H1 (cell line): ENCODE measurements at regions not wholly inside any gene's neighbourhood (a gene's known extent, or its start where the extent isn't known, plus 50 kb on each side); places are given as distances from the start of the nearest gene placed in this dataset.

Experiments
- ATF3 ChIP-seq: IDR thresholded peaks from 2 replicates; pipeline ENCODE4 v1.6.1; 2011; ENCODE audit warnings: low read depth, mild to moderate bottlenecking, low read length; ENCODE audit not compliant: insufficient read depth
- CEBPB ChIP-seq: IDR thresholded peaks from 2 replicates; pipeline ENCODE4 v1.6.1; 2012; ENCODE audit warnings: low read depth, low read length
- CTCF ChIP-seq, 3 experiments: IDR thresholded peaks; 1 replicate in 2 of 3; 2 replicates in 1 of 3; pipeline versions ENCODE4 v1.5.1 to v1.6.1; 2011; ENCODE audit warnings: low read length in 3 of 3, mild to moderate bottlenecking in 3 of 3, inconsistent platforms in 2 of 3, low read depth in 1 of 3, moderate library complexity in 1 of 3; ENCODE audit not compliant: insufficient read depth in 1 of 3; ENCODE audit errors: control extremely low read depth in 1 of 3
- EP300 ChIP-seq, 2 experiments: IDR thresholded peaks; 1 replicate in 1 of 2; 2 replicates in 1 of 2; pipeline ENCODE4 v1.6.1; 2011 to 2012; ENCODE audit warnings: low read depth in 2 of 2, low read length in 2 of 2, mild to moderate bottlenecking in 2 of 2, borderline replicate concordance in 1 of 2, inconsistent platforms in 1 of 2, moderate library complexity in 1 of 2
- EZH2 ChIP-seq: fragments of 200-600 bp; sonication (generic); IDR thresholded peaks from 2 replicates; pipeline ENCODE4 v1.7.1; 2012; ENCODE audit warnings: low read depth, mild to moderate bottlenecking, moderate library complexity, low read length, inconsistent platforms; ENCODE audit not compliant: severe bottlenecking
- GABPA ChIP-seq: IDR thresholded peaks from 2 replicates; pipeline ENCODE4 v1.6.1; 2011; ENCODE audit warnings: mild to moderate bottlenecking, low read length, moderate library complexity, borderline replicate concordance; ENCODE audit not compliant: insufficient read depth
- JUN ChIP-seq: IDR thresholded peaks from 2 replicates; pipeline ENCODE4 v1.6.1; 2011; ENCODE audit warnings: low read depth, mild to moderate bottlenecking, improper control_type of control experiment, low read length
- MAFK ChIP-seq: IDR thresholded peaks from 2 replicates; pipeline ENCODE4 v1.6.1; 2012; ENCODE audit warnings: low read depth, mild to moderate bottlenecking, improper control_type of control experiment, low read length
- PHF8 ChIP-seq: fragments of 200-600 bp; sonication (generic); conservative IDR thresholded peaks from 2 replicates; pipeline ENCODE4 v1.7.1; 2012; ENCODE audit warnings: low read depth, mild to moderate bottlenecking, inconsistent platforms, low read length, moderate library complexity
- POLR2A ChIP-seq, 2 experiments: IDR thresholded peaks; 1 replicate in 1 of 2; 2 replicates in 1 of 2; pipeline ENCODE4 v1.6.1; 2011; ENCODE audit warnings: low read depth in 2 of 2, low read length in 2 of 2, mild to moderate bottlenecking in 2 of 2; ENCODE audit errors: control extremely low read depth in 1 of 2
- POLR2AphosphoS5 ChIP-seq: IDR thresholded peaks from 2 replicates; pipeline ENCODE4 v1.6.1; 2011; ENCODE audit warnings: low read depth, low read length
- RAD21 ChIP-seq, 2 experiments: IDR thresholded peaks in 1 of 2; conservative IDR thresholded peaks in 1 of 2; 2 replicates each; pipeline ENCODE4 v1.6.1; 2011; ENCODE audit warnings: low read depth in 2 of 2, low read length in 2 of 2, improper control_type of control experiment in 1 of 2, inconsistent platforms in 1 of 2, mild to moderate bottlenecking in 1 of 2, moderate library complexity in 1 of 2
- ZNF274 ChIP-seq: IDR thresholded peaks from 2 replicates; pipeline ENCODE4 v1.7.0; 2012; ENCODE audit warnings: low read length, borderline replicate concordance; ENCODE audit errors: extremely low read depth

GRCh38 chr9:1927546-1927945 is 87.6 kb upstream of the SMARCA2 start:
- TF ChIP-seq RAD21 (IDR thresholded peaks at IDR 0.05 in 1 of 2, conservative IDR thresholded peaks at IDR 0.05 in 1 of 2; ENCODE audit: low read depth in 2 of 2, low read length in 2 of 2) (no peak), ATF3 (no peak), CTCF (IDR thresholded peaks at IDR 0.05; ENCODE audit: control extremely low read depth in 1 of 3, insufficient read depth in 1 of 3, low read depth in 1 of 3, low read length in 3 of 3) (no peak), GABPA (no peak), POLR2AphosphoS5 (no peak), EZH2 (no peak), CEBPB (no peak), ZNF274 (no peak), PHF8 (no peak), JUN (no peak), POLR2A (IDR thresholded peaks at IDR 0.05; ENCODE audit: control extremely low read depth in 1 of 2, low read depth in 2 of 2, low read length in 2 of 2) (no peak), EP300 (IDR thresholded peaks at IDR 0.05; ENCODE audit: borderline replicate concordance in 1 of 2, low read depth in 2 of 2, low read length in 2 of 2) (no peak), MAFK (no peak)
